GM21737 (cell line): ENCODE measurements at regions not wholly inside any gene's neighbourhood (a gene's known extent, or its start where the extent isn't known, plus 50 kb on each side); places are given as distances from the start of the nearest gene placed in this dataset.

ENCODE experiments used
- ATAC-seq: cut with Tn5 transposase; IDR thresholded peaks from one replicate; pipeline ENCODE4 v1.9.1; 2021; ENCODE audit warnings: mild to moderate bottlenecking, moderate library complexity; ENCODE audit not compliant: unreplicated experiment

DNA sequence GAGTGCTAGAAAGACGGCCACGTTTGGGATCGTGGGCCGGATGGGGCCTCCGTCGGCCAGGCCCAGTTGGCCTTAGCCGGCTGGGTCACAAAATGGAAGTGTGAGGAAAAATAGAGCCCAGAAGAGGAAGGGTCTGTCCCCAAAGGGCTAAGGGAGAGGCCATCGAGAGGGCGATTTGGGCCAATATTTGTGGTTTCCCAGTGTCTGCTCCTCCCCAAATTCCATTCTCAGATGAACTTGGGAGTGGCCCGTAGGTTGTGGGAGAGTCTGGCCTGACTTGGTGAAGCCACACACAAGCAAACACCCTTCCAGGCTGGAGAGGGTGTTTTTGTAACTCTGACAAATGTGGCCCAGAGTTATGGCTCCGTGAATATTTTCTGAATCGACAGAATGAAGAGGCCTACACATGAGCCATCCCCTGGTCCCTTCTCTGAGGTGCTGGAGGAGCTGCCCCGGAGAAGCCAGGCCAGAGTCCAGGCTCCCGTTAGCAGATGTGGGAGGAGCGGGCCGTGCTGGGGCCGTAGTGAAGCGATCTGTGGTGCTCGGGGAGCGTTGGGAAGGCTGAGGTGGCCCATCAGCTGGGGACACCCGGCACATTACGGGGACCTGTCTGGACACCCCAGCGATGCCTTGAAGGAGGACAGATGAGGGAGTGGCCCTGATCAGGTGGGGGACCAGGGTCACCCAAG is 73.5 kb upstream of the PPARA start:
- no peak for ATAC-seq

DNA sequence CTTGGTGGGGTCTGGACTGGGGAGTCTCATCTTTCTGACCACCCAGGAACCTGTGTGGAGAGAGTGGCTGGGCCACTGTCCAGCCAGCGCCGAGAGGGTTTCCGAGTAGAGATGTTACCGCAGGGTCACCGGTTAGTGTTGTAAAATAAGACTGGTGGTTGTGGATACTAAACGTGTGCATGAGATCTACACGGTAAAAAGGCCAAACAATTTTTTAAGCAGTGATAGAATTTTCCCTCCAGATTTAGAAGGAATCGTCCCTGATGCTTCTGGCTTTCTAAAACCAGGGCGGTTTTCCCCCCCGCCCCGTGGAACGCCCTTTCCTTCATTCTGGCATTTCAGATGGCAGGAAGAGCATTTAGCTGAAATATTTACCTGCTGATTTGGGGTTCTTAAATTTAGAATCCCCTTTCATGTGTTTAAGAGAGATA is 72.6 kb upstream of the PPARA start:
- no peak for ATAC-seq

DNA sequence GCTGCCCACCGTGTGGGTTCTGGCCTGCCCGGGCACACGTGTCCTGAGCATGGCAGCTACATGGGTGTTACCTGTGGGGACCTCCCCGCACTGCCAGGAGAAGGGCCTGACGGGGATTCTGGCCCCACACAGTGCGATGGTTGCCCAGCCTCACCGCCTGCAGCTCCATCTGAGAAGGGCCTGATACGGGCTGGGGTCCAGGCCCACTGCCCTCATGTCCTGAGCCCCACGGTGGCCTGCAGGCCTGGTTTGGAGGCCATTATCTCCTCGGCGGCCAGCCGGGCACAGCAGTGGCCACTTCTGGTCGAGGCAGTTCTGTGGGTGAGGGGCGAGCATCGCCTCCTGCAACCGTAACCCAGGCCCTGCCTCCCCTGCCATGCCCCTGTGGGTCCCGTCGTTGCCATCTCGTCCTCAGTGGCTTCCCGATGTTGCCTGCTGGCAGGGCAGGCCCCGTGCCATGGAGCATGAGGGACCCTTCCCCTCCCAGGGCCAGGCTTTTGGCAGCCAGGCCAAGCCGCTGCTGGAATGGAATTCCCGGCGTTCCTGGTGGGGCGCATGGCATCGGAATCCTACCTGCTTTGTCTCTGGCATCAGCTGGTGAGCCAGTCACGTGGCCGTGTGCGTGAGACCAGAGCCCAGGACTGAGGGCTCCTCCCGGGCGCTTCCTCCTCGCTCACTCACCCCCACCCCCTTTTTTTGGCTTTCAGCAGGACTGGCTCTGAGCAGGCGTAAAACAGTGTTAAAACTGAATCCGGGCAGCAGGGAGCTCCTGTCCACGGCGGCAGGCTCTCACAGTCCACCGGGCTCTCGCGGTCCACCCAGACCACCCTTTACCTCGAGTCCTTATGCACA is 71.9 kb upstream of the PPARA start:
- no peak for ATAC-seq

DNA sequence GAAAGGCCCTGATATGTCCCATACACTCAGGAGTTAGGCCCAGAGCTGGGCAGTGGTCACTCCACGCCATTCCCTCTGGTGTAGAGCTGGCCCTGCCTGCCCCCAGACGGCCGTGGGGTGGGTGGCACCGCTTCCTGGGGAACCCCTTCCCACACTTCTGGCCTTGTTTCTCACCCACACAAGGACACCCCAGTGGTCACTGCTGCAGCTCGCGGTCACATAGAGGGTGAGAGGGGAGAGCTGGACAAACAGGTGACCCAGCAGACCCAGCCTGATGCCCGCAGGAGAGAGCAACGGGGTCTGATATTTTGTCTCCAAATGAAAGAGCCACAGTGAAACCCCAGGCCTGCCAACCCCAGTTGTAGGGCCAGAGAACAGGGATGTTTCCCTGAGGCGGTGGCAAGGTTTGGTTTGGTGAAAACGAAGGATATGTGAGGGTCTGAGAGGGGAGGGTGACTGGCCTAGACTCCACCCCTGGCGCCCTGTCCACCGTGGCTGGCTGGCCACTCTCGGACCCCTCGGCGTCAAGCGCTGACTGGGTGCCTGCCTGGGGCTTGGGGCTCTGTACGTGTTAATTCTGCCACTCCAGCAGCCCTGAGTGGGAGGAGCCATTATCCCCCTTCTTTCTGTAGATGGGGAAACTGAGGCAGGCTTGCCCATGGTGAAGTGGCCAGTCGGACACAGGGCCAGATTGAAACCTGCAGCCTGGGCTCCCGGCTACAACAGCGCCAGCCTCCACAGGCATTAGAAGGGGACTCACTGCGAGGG is 71.0 kb upstream of the PPARA start:
- no peak for ATAC-seq

DNA sequence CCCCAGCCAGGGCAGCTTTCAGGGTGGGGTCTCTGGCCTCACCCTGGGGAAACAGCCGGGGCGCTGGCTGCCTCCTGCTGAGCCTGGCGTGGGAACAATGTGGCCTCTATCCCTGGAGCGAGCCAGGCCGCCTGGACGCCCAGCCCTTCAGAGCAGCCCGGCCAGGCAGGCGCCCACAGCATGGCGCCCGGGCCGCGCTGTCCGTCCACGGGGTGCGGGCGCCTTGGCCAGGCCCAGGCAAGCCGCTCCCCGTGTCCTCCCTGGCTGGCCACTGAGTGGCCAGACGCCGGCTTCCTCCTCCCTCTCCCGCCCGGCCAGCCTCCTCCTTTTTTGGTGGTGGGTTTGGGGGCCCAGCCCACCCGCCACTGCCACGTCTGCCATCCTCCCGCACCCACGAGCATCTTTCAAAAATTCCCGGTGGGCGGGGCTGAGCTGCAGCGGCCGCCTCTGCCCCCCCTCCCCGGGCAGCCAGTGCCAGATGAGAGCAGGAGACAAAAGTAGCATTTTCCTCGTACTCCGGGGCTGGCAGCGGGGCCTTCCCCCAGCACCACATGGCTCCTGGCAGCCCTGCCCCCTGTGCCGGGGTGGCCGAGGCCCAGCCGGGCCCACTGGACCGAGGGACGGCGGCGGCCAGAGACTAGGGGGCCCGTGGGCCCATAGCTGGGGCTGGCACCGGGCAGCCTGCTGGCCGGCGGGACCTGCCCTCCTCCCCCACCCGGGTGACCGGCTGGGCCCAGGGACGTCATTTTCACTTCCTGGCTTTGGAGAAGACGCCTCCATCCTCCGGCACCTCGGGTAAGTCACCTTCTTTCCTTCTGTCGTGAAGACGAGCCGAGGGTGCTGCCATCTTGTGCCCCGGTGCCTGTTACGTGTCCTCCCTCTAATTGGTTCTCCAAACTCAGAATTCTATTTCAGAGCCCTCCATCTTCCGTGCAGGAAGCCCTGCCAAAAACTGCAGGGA is 70.2 kb upstream of the PPARA start:
- no peak for ATAC-seq

GRCh38 chr22:46081036-46081830 is 69.1 kb upstream of the PPARA start:
- no peak for ATAC-seq

DNA sequence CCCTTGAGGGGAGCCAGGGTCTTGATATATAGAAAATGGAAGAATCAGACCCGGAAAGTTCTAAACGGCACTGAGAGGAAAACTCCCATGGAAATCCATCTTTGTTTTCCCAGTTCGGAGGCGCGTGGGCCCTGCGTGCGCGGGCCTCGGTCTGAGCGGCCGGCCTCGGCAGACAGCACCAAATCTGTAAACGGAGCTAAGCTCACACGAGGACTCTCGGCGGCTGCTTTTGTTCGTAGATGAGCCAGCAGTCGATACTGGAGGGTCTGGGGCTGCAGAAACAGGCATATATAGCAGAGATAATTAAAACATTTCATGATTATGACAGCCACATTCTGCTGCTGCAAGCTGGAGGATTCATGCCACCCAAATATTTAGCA is 68.5 kb upstream of the PPARA start:
- no peak for ATAC-seq

DNA sequence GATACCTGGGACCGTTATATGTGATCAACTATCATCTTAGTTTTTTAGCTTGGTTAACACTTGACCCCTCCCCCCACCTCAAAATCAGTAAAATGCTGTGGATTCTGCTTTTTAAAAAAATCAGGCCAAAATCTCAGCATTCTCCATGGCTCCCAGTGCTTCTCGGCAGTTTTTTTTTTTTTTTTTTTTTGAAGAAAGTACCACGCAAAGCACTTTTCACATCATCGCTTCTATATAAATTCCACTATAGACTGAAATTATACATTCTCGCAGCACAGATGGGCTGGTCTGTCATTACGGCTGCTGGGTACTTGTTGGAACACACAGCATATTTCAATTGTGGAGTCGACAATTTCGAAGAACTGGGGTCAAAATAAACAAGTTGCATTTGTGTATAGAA is 67.7 kb upstream of the PPARA start:
- ATAC-seq, result no peak

DNA sequence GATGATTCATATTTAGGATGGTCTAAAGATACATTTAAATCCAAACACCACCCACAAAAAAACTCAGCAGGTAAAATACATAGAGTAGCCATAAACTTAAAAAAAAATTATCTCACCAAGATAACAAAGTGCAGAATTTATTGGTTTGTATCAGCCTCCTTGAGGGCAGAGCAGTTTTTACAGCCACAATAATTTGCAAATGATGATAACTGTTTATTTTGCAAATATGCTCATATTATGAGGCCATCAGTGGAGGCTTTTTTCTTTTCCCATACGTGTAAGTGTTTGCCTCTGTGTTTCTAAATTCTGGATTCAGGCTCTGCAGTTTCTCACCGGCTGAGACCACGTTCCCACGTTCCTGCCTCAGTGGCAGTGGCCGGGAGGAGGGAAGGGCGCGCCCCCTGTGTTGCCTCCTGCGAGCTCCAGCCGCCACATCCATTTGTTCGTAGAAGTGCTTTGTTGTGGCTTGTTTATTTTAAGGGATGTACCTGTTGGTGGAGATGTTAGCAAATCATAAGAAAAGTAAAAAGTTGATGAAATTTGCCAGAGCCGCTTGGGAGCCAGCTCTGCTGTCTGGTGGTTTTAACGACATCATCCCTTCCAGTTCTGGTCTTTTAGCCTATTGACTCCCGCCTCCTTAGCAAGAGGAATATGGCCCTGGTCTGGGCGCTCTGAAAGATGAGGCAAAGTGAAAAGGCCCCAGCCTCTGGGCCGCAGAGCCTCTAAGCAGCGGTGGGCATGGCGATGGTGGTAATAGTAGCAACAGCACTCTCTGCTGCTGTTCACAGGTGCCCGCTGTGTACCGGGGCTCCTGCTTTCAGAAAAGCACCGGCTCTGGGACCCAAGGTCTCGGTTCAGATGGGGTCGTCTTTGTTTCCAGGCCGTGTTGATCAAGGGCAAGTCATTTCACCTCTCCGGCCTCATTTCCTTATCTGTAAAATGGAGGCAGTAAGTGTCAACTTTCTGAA is 66.7 kb upstream of the PPARA start:
- ATAC-seq, result no peak

- ATAC-seq, result no peak
Measured at GRCh38 chr22:46084376-46084775, 66.0 kb upstream of the PPARA start.

GRCh38 chr22:46084943-46085827 is 65.1 kb upstream of the PPARA start:
- no peak for ATAC-seq

- no peak for ATAC-seq
Measured at GRCh38 chr22:46085828-46086576, 64.3 kb upstream of the PPARA start.

GRCh38 chr22:46086577-46087335 is 63.6 kb upstream of the PPARA start:
- no peak for ATAC-seq

DNA sequence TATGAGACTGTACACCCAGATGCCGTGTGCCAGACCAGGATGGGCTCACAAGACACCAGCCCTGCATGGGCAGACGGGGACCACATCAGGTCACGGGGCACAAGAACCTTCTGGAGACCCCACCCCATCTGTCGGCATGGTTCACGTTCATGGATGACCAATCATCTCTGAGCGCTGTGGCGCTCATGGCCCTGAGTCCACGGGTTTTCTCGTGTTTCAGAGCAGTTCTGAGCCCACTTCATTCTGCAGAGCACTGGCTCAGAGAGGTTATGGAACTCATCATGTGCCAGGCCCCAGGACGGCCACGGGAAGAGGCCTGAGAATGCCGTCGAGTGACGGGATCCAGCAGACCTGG is 63.0 kb upstream of the PPARA start:
- no peak for ATAC-seq

- ATAC-seq, result no peak
Measured at GRCh38 chr22:46087816-46088277, 62.5 kb upstream of the PPARA start.
